HEK293T (cell line): ENCODE measurements at regions not wholly inside any gene's neighbourhood (a gene's known extent, or its start where the extent isn't known, plus 50 kb on each side); places are given as distances from the start of the nearest gene placed in this dataset.

ENCODE experiments used
- CTCF ChIA-PET: fragments of 350-600 bp; formaldehyde crosslinking; extraction: SDS; loops from one replicate; lab custom pipeline; 2021; ENCODE audit warnings: antibody characterized with exemption, inconsistent platforms; lab: Yijun Ruan, JAX
- POLR2A ChIA-PET: fragments of 350-600 bp; formaldehyde crosslinking; extraction: SDS; loops from one replicate; lab custom pipeline; 2020; ENCODE audit warnings: antibody characterized with exemption, inconsistent platforms; lab: Yijun Ruan, JAX
- DNase-seq: peaks from one replicate; pipeline ENCODE4 v3.0.0; 2012; ENCODE audit warnings: mixed read lengths; ENCODE audit errors: extremely low spot score
- ARNT ChIP-seq: fragments of 450-650 bp; IDR thresholded peaks from 2 replicates; pipeline ENCODE4 v1.6.1; 2017; ENCODE audit warnings: mild to moderate bottlenecking
- BHLHE40 ChIP-seq: fragments of 450-650 bp; IDR thresholded peaks from 2 replicates; pipeline ENCODE4 v1.6.1; 2016; ENCODE audit warnings: mild to moderate bottlenecking, moderate library complexity, borderline replicate concordance
- CTBP1 ChIP-seq: fragments of 450-650 bp; IDR thresholded peaks from 2 replicates; pipeline ENCODE4 v1.6.1; 2016; ENCODE audit warnings: borderline replicate concordance
- ELF4 ChIP-seq: fragments of 450-650 bp; IDR thresholded peaks from 2 replicates; pipeline ENCODE4 v1.6.1; 2017; ENCODE audit warnings: antibody characterized with exemption
- FOXA1 ChIP-seq: fragments of 450-650 bp; IDR thresholded peaks from 2 replicates; pipeline ENCODE4 v1.6.1; 2016; ENCODE audit warnings: mild to moderate bottlenecking
- FOXK2 ChIP-seq: fragments of 450-650 bp; IDR thresholded peaks from 2 replicates; pipeline ENCODE4 v1.6.1; 2016; ENCODE audit warnings: mild to moderate bottlenecking
- FOXM1 ChIP-seq: fragments of 450-650 bp; IDR thresholded peaks from 2 replicates; pipeline ENCODE4 v1.6.1; 2017; ENCODE audit warnings: mild to moderate bottlenecking, borderline replicate concordance
- HDGF ChIP-seq: fragments of 450-650 bp; IDR thresholded peaks from 2 replicates; pipeline ENCODE4 v1.6.1; 2017; ENCODE audit warnings: antibody characterized with exemption, borderline replicate concordance
- L3MBTL2 ChIP-seq: fragments of 450-650 bp; conservative IDR thresholded peaks from 2 replicates; pipeline ENCODE4 v1.6.1; 2016; ENCODE audit warnings: mild to moderate bottlenecking
- LEF1 ChIP-seq: fragments of 450-650 bp; IDR thresholded peaks from 2 replicates; pipeline ENCODE4 v1.6.1; 2017; ENCODE audit warnings: mild to moderate bottlenecking, borderline replicate concordance
- NFRKB ChIP-seq: fragments of 450-650 bp; IDR thresholded peaks from 2 replicates; pipeline ENCODE4 v1.6.1; 2016; ENCODE audit warnings: mild to moderate bottlenecking, moderate library complexity
- SP1 ChIP-seq: fragments of 450-650 bp; IDR thresholded peaks from 2 replicates; pipeline ENCODE4 v1.6.1; 2017
- SUZ12 ChIP-seq: fragments of 450-650 bp; IDR thresholded peaks from 2 replicates; pipeline ENCODE4 v1.6.1; 2016; ENCODE audit warnings: mild to moderate bottlenecking
- TARDBP ChIP-seq: fragments of 450-650 bp; IDR thresholded peaks from 2 replicates; pipeline ENCODE4 v1.6.1; 2016
- ZNF384 ChIP-seq: fragments of 450-650 bp; IDR thresholded peaks from 2 replicates; pipeline ENCODE4 v1.6.1; 2016
- TF ChIP-seq, protein P1 (sequence below): fragments of 450-650 bp; IDR thresholded peaks from 2 replicates; pipeline ENCODE4 v1.6.1; 2016

DNA sequence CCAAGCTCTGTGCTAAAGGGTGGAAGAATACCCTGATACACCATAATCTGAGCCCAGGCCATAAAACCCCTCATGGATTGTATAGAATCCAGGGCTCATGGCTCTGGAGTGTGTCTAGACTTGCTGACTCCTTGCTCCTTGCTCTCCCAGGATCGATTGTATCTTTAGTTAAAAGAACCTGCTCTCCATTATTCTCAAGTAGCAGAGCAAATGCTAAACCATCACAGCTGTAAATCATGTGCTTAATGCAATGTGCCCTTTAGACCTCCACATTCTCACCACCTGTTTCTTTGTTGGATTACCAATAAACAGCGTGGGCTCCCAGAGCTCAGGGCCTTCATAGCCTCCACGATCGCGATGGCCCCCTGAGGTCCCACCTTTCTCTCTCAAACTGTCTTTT lies 411.6 kb upstream of the FBXO33 start:
- CTCF ChIA-PET = no interaction called here
- no peak for DNase-seq
- POLR2A ChIA-PET = no interaction called here
- TF ChIP-seq LEF1 (no peak), BHLHE40 (no peak), FOXK2 (no peak), TARDBP (no peak)

DNA sequence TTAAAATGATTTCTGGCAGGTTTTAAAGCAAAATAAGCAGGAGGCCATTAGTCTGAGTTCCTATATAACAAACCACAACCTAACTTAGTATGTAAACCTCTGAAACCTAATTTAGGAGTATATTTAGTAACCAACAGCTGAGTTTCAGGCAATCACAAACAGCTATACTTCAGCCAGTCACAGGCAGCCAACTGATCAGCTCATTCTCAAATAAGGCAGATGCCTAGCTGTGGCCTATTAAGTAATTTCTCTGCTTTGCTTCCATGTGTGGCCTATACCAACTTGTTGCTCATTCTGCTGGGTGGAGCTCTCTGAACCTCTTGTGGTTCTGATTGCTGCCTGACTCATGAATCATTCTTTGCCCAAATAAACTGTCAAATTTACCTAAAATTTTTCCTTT lies 408.9 kb upstream of the FBXO33 start:
- ChIA-PET CTCF (no interaction called here), POLR2A (no interaction called here)
- DNase-seq = no peak
- no peak for TF ChIP-seq SUZ12
- no peak for TF ChIP-seq BHLHE40
- TF ChIP-seq HDGF = no peak
- TF ChIP-seq FOXK2 = no peak
- no peak for TF ChIP-seq TARDBP
- TF ChIP-seq ZNF384 = no peak
- TF ChIP-seq NFRKB = no peak
- TF ChIP-seq FOXM1 = no peak
- TF ChIP-seq ARNT = no peak
- no peak for TF ChIP-seq CTBP1
- TF ChIP-seq FOXA1 = no peak
- TF ChIP-seq, protein P1, sequence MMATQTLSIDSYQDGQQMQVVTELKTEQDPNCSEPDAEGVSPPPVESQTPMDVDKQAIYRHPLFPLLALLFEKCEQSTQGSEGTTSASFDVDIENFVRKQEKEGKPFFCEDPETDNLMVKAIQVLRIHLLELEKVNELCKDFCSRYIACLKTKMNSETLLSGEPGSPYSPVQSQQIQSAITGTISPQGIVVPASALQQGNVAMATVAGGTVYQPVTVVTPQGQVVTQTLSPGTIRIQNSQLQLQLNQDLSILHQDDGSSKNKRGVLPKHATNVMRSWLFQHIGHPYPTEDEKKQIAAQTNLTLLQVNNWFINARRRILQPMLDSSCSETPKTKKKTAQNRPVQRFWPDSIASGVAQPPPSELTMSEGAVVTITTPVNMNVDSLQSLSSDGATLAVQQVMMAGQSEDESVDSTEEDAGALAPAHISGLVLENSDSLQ = no peak
- no peak for TF ChIP-seq LEF1
- TF ChIP-seq ELF4 = no peak
- no peak for TF ChIP-seq SP1
- no peak for TF ChIP-seq L3MBTL2

DNA sequence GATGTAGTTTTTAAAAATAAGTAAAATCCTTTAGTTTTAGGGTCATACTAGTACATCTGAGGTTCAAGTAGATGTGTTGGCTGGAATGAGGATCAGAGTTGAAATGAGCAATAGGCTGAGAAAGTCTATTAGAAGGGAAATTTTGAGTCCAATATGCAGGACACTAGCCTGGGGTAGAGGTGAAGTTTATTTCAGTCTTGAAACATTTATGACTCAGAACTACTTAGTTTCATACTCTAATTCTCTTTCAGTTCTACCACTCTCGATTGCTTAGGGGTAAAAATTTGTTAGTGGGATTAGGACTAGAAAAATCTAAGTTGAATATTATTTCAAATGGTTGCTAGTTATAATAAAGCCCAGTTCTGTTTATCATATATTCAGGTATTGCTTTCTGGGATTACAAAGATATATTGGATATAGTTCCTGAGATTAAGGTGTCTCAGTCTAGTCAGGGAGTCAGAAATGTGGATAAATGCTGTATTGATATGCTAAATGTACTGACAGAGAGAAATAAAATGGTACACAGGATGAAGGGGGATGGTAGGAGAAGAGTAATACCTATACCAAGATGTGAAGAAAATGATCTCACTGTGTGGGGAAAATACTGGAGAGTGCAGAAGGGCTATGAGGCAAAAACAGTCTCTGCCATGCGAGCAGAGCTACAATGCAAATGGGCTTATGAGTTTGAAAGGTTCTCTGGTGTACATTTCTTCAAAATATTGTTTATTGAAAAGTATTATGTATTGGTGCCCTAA lies 395.8 kb upstream of the FBXO33 start:
- ChIA-PET CTCF (no interaction called here), POLR2A (no interaction called here)
- TF ChIP-seq FOXK2 (no peak), LEF1 (no peak), SUZ12 (no peak), L3MBTL2 (no peak), NFRKB (no peak), ELF4 (no peak), TARDBP (no peak), ZNF384 (no peak), BHLHE40 (no peak), HDGF (no peak), CTBP1 (no peak), ARNT (no peak)
- TF ChIP-seq, protein P1 = no peak
- DNase-seq = no peak

DNA sequence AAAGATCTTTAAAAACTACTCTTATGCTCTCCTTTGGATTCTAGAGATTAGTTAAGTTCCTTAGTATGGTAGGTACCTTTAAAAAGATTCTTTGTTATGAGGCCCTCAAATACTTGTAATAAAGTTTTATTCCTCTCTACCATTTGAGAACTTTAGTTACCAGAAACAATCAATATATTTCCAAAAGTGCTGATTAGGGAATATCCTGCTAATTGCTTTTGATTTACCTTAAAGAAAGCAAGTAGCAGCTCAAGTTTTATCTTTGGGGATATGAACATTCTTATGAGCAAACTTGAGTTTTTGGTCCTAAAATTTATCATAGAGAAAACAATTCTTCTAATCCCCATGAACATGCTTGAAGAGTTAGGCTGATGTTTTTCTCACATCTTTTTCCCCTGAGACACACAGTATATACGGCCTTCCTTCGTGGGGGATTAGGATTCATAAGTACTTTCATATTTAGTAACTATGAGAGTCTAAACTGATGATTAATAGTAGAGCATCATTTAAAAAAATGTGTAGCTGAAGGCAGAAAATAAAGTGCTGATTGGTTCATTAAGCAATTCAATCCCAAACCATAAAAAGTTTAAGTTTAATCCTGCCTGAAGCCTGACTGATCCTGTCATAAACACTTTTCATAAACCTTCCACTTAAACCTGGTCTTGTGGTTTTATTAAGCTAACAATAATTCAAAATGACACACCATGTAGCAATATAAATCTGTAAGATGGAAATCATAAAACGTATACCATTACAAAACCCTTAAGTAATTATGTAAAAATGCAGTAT lies 380.5 kb upstream of the FBXO33 start:
- POLR2A ChIA-PET = no interaction called here
- no peak for TF ChIP-seq BHLHE40
- no peak for TF ChIP-seq TARDBP
- no peak for TF ChIP-seq CTBP1
- no peak for TF ChIP-seq ELF4
- TF ChIP-seq, protein P1 = peak; percentile 35; the same call in 1 of the 2 replicates
- no peak for TF ChIP-seq FOXM1
- no peak for TF ChIP-seq ARNT
- no peak for TF ChIP-seq SP1
- DNase-seq = no peak
- CTCF ChIA-PET = no interaction called here

DNA sequence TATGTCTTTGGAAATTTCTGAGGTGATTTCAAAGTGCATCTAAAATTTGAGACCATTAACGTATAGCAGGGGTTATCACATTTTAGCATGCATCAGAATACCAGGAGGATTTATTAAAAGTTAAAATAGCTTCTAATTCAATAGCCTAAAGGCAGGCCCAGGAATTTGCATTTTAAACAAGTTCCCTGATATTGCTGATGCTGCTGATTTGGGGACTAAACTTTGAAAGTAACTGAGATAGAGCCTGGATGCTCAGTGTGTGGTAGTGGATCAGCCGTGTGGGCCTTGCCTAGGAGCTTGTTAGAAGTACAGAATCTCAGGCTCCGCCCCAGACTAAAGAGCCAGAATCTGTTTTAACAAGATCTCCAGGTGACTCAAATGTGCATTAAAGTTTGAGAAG lies 375.0 kb upstream of the FBXO33 start:
- TF ChIP-seq CTBP1 (no peak), BHLHE40 (no peak), ELF4 (no peak)
- POLR2A ChIA-PET = no interaction called here
- CTCF ChIA-PET = no interaction called here
- no peak for DNase-seq

DNA sequence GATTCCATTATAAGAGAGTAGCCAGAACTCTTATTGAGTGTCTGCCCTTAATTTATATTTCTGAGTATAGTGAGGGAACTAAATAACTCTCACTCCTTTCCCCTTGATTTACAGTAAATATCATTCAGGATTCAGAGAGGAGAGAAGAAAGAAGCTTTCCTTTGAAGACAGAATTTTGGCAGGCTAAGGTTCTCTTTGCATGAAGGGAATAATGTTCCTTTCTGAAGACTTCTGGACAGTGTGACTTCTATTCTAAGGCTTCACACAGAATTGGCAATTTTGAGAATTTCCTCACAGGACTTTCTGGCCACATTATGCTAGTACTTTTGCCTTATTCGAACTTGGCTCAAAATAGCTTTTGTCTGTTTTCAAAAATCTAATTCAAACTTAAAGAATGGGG lies 352.2 kb upstream of the FBXO33 start:
- ChIA-PET CTCF (no interaction called here), POLR2A (no interaction called here)
- TF ChIP-seq ZNF384 (no peak), ELF4 (no peak), FOXA1 (no peak), BHLHE40 (no peak), SP1 (no peak), TARDBP (no peak), CTBP1 (no peak), L3MBTL2 (no peak), LEF1 (no peak), FOXK2 (no peak), SUZ12 (no peak), ARNT (no peak), HDGF (no peak), NFRKB (no peak), FOXM1 (no peak)
- TF ChIP-seq, protein P1 = no peak
- DNase-seq = no peak
